ENCODE measurements at regions not wholly inside any gene's neighbourhood (a gene's known extent, or its start where the extent isn't known, plus 50 kb on each side); places are given as distances from the start of the nearest gene placed in this dataset.

DNA sequence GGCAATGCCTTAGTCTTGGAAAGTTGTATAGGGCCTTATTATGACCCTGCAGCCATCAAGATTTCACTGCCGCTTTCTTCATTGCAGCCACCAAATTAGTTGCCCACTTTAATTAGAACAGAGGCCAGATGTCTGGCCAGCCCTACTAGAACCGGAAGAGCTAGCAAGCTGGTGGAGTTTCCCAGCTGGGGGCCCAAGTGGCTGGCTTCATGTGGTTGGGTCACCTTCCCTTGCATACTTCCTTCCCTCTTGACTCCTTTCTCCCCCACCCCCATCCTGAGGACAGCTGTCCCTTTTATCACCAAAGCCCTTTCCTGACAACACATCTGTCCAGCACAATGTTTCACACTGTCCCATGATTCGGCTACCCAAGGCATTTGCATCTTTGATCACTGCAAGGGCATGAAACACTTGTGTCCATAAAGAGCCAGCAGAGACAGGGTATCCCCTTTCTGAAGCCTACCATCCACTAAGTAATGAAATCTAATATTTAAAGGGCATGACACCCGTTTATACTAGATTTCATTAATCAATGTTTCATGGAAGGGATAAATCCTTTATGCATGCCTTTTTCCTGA, 187.2 kb downstream of the BCL11A start:
- Histone ChIP-seq H3K79me2 (ENCODE audit: insufficient read depth, low read length) (no peaks in the 10 kb centered on the region), H3K36me3 (ENCODE audit: insufficient read depth, low read length) (no peaks in the 10 kb centered on the region), H3K9me3 (ENCODE audit: low read depth, low read length) (no peaks in the 10 kb centered on the region), H3K27ac (ENCODE audit: low read depth, low read length) (no peak overlapping the region), H2AFZ (ENCODE audit: low read length) (no peak overlapping the region), H4K20me1 (ENCODE audit: insufficient read depth, low read length) (no peaks in the 10 kb centered on the region), H3K27me3 (ENCODE audit: insufficient read depth, low read length) (no peaks in the 10 kb centered on the region), H3K4me1 (ENCODE audit: insufficient read depth, low read length) (no peaks in the 10 kb centered on the region), H3K4me3 (ENCODE audit: insufficient read depth, low read length) (no peak overlapping the region), H3K4me2 (ENCODE audit: insufficient read depth, low read length) (no peak overlapping the region)
- TF ChIP-seq, protein P1, sequence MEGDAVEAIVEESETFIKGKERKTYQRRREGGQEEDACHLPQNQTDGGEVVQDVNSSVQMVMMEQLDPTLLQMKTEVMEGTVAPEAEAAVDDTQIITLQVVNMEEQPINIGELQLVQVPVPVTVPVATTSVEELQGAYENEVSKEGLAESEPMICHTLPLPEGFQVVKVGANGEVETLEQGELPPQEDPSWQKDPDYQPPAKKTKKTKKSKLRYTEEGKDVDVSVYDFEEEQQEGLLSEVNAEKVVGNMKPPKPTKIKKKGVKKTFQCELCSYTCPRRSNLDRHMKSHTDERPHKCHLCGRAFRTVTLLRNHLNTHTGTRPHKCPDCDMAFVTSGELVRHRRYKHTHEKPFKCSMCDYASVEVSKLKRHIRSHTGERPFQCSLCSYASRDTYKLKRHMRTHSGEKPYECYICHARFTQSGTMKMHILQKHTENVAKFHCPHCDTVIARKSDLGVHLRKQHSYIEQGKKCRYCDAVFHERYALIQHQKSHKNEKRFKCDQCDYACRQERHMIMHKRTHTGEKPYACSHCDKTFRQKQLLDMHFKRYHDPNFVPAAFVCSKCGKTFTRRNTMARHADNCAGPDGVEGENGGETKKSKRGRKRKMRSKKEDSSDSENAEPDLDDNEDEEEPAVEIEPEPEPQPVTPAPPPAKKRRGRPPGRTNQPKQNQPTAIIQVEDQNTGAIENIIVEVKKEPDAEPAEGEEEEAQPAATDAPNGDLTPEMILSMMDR (IDR thresholded peaks at IDR 0.05; ENCODE audit: extremely low read depth, low read depth, low read length), result no peak
- DNase-seq (ENCODE audit: insufficient read length, low spot score, missing footprints), result no peak

GRCh38 chr2:60365556-60365955, 187.9 kb downstream of the BCL11A start:
- H3K4me2 ChIP-seq (ENCODE audit: insufficient read depth, low read length), result no peak overlapping the region
- TF ChIP-seq, protein P1 (IDR thresholded peaks at IDR 0.05; ENCODE audit: extremely low read depth, low read depth, low read length), result no peak

DNA sequence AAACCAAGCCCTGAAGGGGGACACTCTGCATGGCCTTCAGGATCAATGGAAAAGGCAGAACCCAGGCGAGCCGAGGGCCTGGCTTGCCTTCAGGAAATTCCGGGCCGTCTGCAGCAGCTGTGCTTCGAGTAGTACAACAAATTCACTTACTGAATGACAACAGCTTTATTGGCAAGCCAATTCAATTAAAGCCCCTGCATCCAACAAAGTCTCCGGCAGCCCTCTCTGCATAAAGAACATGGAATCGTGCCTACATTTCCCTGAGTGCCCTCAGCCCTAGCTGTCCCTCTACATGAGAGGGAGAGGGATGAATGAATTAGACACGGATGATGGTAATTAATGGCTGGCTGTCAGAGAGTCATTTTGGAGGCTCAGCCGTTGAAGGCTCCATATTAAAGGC, 189.0 kb downstream of the BCL11A start:
- no peak overlapping the region for H3K4me2 ChIP-seq (ENCODE audit: insufficient read depth, low read length)
- TF ChIP-seq, protein P1 (IDR thresholded peaks at IDR 0.05; ENCODE audit: extremely low read depth, low read depth, low read length), result no peak
- no peaks in the 10 kb centered on the region for H3K79me2 ChIP-seq (ENCODE audit: insufficient read depth, low read length)
- no peaks in the 10 kb centered on the region for H3K36me3 ChIP-seq (ENCODE audit: insufficient read depth, low read length)
- H3K4me3 ChIP-seq (ENCODE audit: insufficient read depth, low read length), result no peak overlapping the region
- no peaks in the 10 kb centered on the region for H3K4me1 ChIP-seq (ENCODE audit: insufficient read depth, low read length)
- H4K20me1 ChIP-seq (ENCODE audit: insufficient read depth, low read length), result no peaks in the 10 kb centered on the region
- H2AFZ ChIP-seq (ENCODE audit: low read length), result no peak overlapping the region
- H3K27ac ChIP-seq (ENCODE audit: low read depth, low read length), result no peak overlapping the region
- no peaks in the 10 kb centered on the region for H3K27me3 ChIP-seq (ENCODE audit: insufficient read depth, low read length)
- DNase-seq (ENCODE audit: insufficient read length, low spot score, missing footprints), result no peak
- no peaks in the 10 kb centered on the region for H3K9me3 ChIP-seq (ENCODE audit: low read depth, low read length)

More at GRCh38 chr2:60365556-60365955, 187.9 kb downstream of the BCL11A start:
- no peaks in the 10 kb centered on the region for H3K36me3 ChIP-seq (ENCODE audit: insufficient read depth, low read length)
- no peak overlapping the region for H2AFZ ChIP-seq (ENCODE audit: low read length)
- no peak overlapping the region for H3K4me3 ChIP-seq (ENCODE audit: insufficient read depth, low read length)
- H3K79me2 ChIP-seq (ENCODE audit: insufficient read depth, low read length), result no peaks in the 10 kb centered on the region
- H3K27ac ChIP-seq (ENCODE audit: low read depth, low read length), result no peak overlapping the region
- H3K9me3 ChIP-seq (ENCODE audit: low read depth, low read length), result no peaks in the 10 kb centered on the region
- H3K4me1 ChIP-seq (ENCODE audit: insufficient read depth, low read length), result no peaks in the 10 kb centered on the region
- no peaks in the 10 kb centered on the region for H4K20me1 ChIP-seq (ENCODE audit: insufficient read depth, low read length)
- no peak for DNase-seq (ENCODE audit: insufficient read length, low spot score, missing footprints)
- no peaks in the 10 kb centered on the region for H3K27me3 ChIP-seq (ENCODE audit: insufficient read depth, low read length)

DNA sequence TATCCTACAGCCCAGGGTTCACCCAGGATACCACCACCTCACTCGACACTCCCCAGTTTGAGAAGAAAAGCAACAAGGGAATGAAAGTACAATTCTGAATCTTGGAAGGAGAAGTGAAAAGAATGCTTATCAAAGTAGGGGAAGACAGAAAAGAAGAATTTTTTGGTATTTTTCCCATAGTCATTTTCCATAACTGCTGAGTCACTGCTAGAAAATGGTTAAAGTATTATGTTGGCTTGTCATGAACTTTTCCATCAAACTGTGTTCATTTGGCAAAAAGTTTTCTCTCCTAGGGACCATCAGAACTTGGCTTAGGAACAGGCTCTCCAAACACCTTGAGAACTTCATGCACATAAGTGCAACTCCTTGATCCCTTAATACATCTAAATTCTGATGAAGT, 192.0 kb downstream of the BCL11A start:
- H3K27me3 ChIP-seq (ENCODE audit: insufficient read depth, low read length), result no peaks in the 10 kb centered on the region
- H4K20me1 ChIP-seq (ENCODE audit: insufficient read depth, low read length), result no peaks in the 10 kb centered on the region
- TF ChIP-seq, protein P1 (IDR thresholded peaks at IDR 0.05; ENCODE audit: extremely low read depth, low read depth, low read length), result no peak
- no peaks in the 10 kb centered on the region for H3K9me3 ChIP-seq (ENCODE audit: low read depth, low read length)
- H3K79me2 ChIP-seq (ENCODE audit: insufficient read depth, low read length), result no peaks in the 10 kb centered on the region
- no peak overlapping the region for H3K27ac ChIP-seq (ENCODE audit: low read depth, low read length)
- H3K36me3 ChIP-seq (ENCODE audit: insufficient read depth, low read length), result no peaks in the 10 kb centered on the region
- no peaks in the 10 kb centered on the region for H3K4me1 ChIP-seq (ENCODE audit: insufficient read depth, low read length)
- H3K4me3 ChIP-seq (ENCODE audit: insufficient read depth, low read length), result no peak overlapping the region
- no peak for DNase-seq (ENCODE audit: insufficient read length, low spot score, missing footprints)
- no peak overlapping the region for H3K4me2 ChIP-seq (ENCODE audit: insufficient read depth, low read length)
- H2AFZ ChIP-seq (ENCODE audit: low read length), result no peak overlapping the region

All from osteoblast (primary cell).